AG04449 (cell line): ENCODE measurements at regions not wholly inside any gene's neighbourhood (a gene's known extent, or its start where the extent isn't known, plus 50 kb on each side); places are given as distances from the start of the nearest gene placed in this dataset.

Experiments used
- CTCF ChIA-PET: fragments of 350-600 bp; formaldehyde crosslinking; extraction: SDS; loops from one replicate; lab custom pipeline; 2021; ENCODE audit warnings: antibody characterized with exemption; lab: Yijun Ruan, JAX
- POLR2A ChIA-PET: fragments of 400-600, 350-600 bp; formaldehyde crosslinking; extraction: SDS; loops from one replicate; lab custom pipeline; 2020; ENCODE audit warnings: antibody characterized with exemption, inconsistent platforms; lab: Yijun Ruan, JAX
- DNase-seq: peaks from one replicate; pipeline ENCODE4 v3.0.0-alpha.2; 2010; ENCODE audit warnings: low read depth, low spot score
- H3K4me3 ChIP-seq: 2 replicates; pipeline ENCODE4 v1.5.1; 2011; ENCODE audit warnings: low read depth, mild to moderate bottlenecking, control low read depth, low read length
- TF ChIP-seq, protein P1 (sequence below): IDR thresholded peaks from one replicate; pipeline ENCODE4 v1.5.1; 2011; ENCODE audit warnings: mild to moderate bottlenecking, moderate library complexity, low read length, control low read depth, inconsistent platforms; ENCODE audit not compliant: insufficient read depth; ENCODE audit errors: missing control alignments

- no peak for DNase-seq
- TF ChIP-seq, protein P1, sequence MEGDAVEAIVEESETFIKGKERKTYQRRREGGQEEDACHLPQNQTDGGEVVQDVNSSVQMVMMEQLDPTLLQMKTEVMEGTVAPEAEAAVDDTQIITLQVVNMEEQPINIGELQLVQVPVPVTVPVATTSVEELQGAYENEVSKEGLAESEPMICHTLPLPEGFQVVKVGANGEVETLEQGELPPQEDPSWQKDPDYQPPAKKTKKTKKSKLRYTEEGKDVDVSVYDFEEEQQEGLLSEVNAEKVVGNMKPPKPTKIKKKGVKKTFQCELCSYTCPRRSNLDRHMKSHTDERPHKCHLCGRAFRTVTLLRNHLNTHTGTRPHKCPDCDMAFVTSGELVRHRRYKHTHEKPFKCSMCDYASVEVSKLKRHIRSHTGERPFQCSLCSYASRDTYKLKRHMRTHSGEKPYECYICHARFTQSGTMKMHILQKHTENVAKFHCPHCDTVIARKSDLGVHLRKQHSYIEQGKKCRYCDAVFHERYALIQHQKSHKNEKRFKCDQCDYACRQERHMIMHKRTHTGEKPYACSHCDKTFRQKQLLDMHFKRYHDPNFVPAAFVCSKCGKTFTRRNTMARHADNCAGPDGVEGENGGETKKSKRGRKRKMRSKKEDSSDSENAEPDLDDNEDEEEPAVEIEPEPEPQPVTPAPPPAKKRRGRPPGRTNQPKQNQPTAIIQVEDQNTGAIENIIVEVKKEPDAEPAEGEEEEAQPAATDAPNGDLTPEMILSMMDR: no peak
- H3K4me3 ChIP-seq: no peak overlapping the region
- ChIA-PET POLR2A (no interaction called here), CTCF (no interaction called here)
Observed at GRCh38 chr12:91655966-91656365, 473.3 kb upstream of the DCN start.

DNA sequence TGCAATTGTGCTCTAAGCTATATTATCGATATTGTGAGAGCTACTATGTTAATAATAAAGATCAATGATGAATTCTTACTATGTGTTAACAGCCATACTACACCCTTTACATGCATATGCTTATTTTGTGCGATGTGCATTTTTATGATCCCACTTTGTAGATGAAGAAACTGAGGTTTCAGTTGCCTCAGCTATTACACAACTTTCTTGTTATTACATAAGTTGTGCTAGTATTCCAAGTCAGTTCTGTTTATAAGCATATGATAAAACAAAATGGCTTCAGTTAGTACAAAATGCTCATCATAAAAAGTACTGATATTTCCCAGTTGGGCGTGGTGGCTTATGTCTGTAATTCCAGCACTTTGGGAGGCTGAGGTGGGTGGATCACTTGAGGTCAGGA, 471.5 kb upstream of the DCN start:
- ChIA-PET POLR2A (no interaction called here), CTCF (no interaction called here)
- DNase-seq: no peak
- TF ChIP-seq, protein P1: no peak
- H3K4me3 ChIP-seq: no peak overlapping the region

GRCh38 chr12:91651728-91652127, 469.1 kb upstream of the DCN start:
- DNase-seq: no peak
- CTCF ChIA-PET: no interaction called here
- TF ChIP-seq, protein P1: no peak
- no peak overlapping the region for H3K4me3 ChIP-seq
- POLR2A ChIA-PET: no interaction called here

DNA sequence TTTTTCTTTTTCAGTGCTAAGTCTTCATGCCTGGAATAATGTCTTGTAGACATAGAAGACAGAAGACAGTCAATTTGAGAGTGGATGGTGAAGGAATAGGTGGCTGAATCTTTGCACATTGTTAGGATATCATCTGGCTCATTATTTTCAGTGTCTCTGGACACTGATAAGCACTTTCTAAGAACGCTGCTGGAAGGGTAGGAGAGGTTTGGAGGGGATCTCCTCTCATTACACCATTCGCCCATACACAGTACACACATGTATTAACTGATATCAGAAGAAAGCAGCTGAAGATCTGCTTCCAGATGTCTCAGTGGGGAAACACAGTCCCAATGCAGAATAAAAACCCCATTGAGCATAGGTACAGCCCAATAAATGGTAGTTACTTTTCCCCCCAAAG, 461.1 kb upstream of the DCN start:
- POLR2A ChIA-PET: no interaction called here
- TF ChIP-seq, protein P1: no peak
- no peak overlapping the region for H3K4me3 ChIP-seq
- no peak for DNase-seq
- CTCF ChIA-PET: no interaction called here

DNA sequence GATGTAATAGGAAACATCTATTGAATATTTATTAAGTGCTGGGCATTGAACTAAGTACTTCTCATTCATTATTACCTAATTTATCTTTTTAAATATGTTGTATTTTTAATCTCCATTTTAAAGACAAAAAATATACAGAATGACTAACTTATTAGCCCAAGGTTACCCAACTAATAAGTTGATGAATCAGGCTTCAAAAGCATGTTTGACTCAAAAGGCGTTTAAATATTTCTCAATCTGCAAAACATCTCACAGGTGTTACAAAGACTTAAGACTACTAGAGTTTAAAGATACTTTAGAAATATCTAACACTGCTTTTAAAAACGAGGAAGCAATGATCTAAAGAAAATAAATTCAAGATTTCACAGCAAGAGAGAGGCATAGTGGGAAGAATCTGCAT, 457.4 kb upstream of the DCN start:
- DNase-seq: no peak
- ChIA-PET POLR2A (no interaction called here), CTCF (no interaction called here)
- TF ChIP-seq, protein P1: no peak
- H3K4me3 ChIP-seq: no peak overlapping the region

DNA sequence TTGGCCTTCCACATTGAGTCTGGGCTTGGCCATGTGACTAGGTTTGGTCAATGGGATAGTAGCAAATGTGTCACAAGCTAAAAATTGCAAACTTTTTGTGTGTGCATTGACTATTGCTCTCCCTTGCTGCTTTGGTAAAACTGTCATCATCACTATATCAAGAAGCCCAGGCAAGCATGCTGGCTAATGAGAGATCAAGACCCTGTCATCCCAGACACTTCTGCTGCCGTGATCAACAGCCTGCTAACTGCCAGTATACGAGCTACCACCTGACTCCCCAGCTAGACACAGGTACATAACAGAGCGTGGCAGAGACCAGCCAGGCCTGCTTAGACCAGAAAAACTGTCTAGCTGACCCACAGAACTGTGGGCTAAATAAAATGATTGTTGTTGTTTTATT, 456.7 kb upstream of the DCN start:
- TF ChIP-seq, protein P1: no peak
- CTCF ChIA-PET: no interaction called here
- DNase-seq: no peak
- H3K4me3 ChIP-seq: no peak overlapping the region
- POLR2A ChIA-PET: no interaction called here
